Right ventricle myocardium inferior (tissue), 1 donor: ENCODE measurements at regions not wholly inside any gene's neighbourhood (a gene's known extent, or its start where the extent isn't known, plus 50 kb on each side); places are given as distances from the start of the nearest gene placed in this dataset.
"Not testable (repeated sequence)": the region's sequence is repeated elsewhere in the genome, so short reads cannot be mapped to it uniquely, and the experiment has no call there.

ENCODE experiments used
- ATAC-seq: fragments of 200-7000 bp; cut with Tn5 transposase; one replicate; pipeline ENCODE4 v1.9.1; 2020; ENCODE audit warnings: mild to moderate bottlenecking, moderate library complexity
- DNase-seq: peaks from one replicate; pipeline ENCODE4 v3.0.0; 2021; ENCODE audit errors: missing footprints
- intact Hi-C: fragments of 100-400 bp; cut with DNase I; formaldehyde crosslinking; loops from one replicate; pipeline ENCODE4 v1.11.0; 2022
- donor health status: DM: no; HTN: yes; CAD: no; lungs with severe emphysema.

GRCh38 chr1:220425852-220426251, 102.1 kb upstream of the MARK1 start:
- ATAC-seq = no peak
- intact Hi-C loops = no loop called here
- no peak for DNase-seq

DNA sequence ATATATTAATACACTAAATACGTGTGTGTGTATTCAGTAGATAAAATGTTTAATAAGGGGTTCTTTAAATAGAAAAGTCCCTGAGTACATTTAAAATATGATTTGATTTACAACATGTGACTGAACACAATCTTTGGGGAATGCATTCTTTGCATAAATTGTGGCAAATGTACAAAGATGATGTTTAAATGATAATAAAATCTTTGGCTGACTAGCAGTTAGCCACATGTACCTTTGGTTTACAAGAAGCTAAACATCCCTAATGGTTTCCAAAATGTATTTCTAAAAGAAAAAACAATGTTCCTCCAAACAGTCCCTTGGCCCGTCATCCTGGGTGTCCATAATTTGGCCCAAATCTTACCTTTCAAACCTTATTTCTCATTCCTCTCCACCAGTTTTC, 106.4 kb upstream of the MARK1 start:
- DNase-seq = no peak
- no peak for ATAC-seq
- intact Hi-C loops = no loop called here

GRCh38 chr1:220420726-220421125, 107.2 kb upstream of the MARK1 start:
- ATAC-seq = no peak
- DNase-seq = no peak
- intact Hi-C loops = no loop called here

DNA sequence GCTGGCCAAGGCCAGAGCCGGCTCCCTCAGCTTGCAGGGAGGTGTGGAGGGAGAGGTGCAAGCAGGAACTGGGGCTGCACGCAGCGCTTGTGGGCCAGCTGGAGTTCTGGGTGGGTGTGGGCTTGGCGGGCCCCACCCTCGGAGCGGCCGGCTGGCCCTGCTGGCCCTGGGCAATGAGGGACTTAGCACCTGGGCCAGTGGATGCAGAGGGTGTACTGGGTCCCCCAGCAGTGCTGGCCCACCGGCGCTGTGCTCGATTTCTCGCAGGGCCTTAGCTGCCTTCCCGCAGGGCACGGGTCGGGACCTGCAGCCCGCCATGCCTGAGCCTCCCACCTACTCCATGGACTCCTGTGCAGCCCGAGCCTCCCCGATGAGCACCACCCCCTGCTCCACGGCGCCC, 115.6 kb upstream of the MARK1 start:
- ATAC-seq, intact Hi-C loops, DNase-seq: not testable (repeated sequence)

DNA sequence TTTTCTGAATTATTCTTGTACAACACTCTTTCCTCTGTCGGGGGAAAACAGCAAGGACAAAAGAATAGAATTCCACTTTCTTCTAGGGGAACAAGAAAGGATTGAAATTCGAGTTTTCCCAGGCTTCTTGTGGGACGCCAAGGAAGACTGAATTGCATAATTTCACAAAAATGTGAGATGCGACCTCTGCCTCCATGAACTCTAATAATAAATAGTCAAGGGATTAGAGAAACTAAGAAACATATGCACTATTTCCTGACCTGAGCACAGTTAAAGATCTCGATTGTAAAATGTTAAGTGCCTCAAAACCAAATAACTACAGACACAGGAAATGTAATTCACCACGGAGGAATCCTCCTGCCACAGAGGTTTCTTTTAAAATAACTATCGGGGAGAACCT, 117.3 kb upstream of the MARK1 start:
- intact Hi-C loops = no loop called here
- no peak for ATAC-seq

GRCh38 chr1:220409771-220410595, 118.0 kb upstream of the MARK1 start:
- DNase-seq (no peak), ATAC-seq (no peak)
- intact Hi-C loops = no loop called here

More for the DNA sequence above, 117.3 kb upstream of the MARK1 start:
- DNase-seq = no peak

- intact Hi-C loops = no loop called here
- no peak for ATAC-seq
- no peak for DNase-seq
These were observed 120.7 kb upstream of the MARK1 start for GRCh38 chr1:220407191-220407590.

DNA sequence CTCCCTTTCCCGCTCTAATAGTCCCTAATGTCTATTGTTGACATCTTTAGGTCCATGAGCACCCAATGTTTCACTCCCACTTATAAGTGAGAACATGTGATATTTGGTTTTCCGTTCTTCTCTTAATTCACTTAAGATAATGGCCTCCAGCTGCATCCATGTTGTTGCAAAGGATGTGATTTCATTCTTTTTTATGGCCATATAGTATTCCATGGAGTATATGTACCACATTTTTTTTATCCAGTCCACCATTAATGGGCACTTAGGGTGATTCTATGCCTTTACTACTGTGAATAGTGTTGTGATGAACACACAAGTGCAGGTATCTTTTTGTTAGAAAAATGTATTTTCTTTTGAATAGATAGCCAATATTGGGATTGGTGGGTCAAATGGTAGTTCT, 126.0 kb upstream of the RAB3GAP2 start:
- DNase-seq = no peak
- no peak for ATAC-seq
- intact Hi-C loops = no loop called here

DNA sequence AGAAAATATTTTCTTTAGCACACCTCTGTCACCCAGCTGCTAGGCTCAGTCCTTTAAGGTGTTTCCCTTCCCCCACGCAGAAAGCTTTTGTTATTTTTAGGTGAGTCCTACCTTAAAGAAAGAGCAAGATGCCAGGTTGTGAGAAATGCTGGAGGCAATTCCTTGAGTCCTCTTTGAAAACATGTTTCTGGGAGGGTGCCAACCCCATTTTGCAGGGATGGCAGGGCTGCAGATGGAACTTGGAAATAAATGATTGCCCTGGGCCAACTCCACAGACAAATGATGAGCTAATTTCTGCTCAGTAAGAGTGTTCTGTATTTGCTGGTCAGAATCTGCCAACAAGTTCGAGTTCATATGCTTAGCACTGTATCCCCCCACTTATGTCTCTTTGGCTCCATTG, 119.2 kb upstream of the RAB3GAP2 start:
- no peak for ATAC-seq
- no peak for DNase-seq
- intact Hi-C loops = no loop called here

- intact Hi-C loops = no loop called here
- no peak for DNase-seq
- ATAC-seq = no peak
These were observed 117.4 kb upstream of the RAB3GAP2 start for GRCh38 chr1:220389634-220390033.

DNA sequence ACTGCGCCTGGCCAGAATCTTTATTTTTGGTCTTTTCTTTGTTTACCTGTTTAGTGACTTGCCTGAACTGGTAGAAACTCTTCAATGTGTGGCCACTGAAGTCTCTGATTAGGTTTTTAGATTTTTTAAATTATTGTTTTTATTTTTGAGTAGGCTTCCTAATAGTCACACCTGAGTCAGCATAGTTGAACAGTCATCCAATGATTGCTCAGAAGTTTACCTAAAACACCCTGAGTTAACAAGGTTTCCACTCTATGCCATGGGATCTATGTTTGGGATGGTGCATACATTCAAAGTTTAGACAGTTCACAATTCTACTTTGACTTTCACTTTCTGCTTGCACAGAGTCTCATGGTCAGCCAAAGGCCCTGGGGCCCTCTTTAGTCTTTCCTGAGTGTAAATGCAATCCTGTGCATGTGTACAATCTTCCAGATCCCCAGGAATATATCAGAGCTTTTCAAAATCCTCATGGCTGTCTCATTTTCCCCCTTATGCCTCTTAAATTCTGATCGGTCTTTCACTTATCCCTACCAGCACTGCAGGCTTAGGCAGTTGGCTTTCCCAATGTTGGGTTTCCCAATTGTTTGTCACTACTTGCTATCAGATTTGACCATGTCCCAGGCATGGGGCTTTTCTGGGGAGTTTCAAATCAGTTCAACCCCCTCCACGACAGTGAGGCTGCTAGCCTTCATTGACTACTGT, 114.4 kb upstream of the RAB3GAP2 start:
- no peak for ATAC-seq
- intact Hi-C loops = no loop called here
- DNase-seq = no peak

- DNase-seq (no peak), ATAC-seq (no peak)
- intact Hi-C loops = no loop called here
These were observed 112.9 kb upstream of the RAB3GAP2 start for GRCh38 chr1:220385158-220385557.

DNA sequence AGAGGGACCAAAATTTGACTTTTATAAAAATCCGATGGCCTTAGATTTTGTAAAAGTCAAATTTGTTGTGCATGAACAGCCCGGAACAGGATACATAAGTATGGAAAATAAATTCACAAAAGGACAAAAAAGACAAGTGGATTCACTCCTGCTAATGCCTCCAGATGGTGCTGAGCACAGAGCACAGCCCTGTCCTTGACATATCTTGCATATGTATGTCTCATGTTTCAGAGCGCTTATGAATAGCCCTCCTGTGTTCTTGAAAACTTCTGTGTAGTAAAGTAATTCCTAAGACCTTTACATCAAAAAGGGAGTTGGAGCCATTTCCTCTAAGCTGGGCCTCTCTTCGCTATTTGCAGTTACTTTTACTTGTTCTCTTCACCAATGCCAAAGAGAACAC, 110.7 kb upstream of the RAB3GAP2 start:
- intact Hi-C loops = no loop called here
- no peak for DNase-seq
- no peak for ATAC-seq

DNA sequence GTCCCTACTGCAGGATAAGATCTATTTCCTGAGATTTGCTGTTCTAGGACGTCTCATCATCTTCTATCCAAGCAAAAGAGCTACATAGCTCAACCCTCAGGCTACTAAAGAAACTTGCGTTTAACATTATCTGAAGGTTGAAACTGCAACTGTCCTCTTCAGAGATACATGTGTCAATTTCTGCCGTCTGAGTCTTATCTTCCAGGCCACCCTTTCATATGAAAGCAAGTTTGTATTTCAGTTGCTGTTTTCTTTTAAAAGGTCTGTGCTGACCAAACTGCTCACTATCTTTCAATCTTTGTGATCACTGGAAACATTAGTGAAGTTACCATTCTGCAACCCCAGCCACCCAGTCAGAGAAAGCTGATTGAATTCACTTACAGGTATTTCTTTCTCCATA, 108.6 kb upstream of the RAB3GAP2 start:
- ATAC-seq (no peak), DNase-seq (no peak)
- intact Hi-C loops = no loop called here

- intact Hi-C loops = no loop called here
These were observed 106.5 kb upstream of the RAB3GAP2 start for GRCh38 chr1:220378571-220379302.

DNA sequence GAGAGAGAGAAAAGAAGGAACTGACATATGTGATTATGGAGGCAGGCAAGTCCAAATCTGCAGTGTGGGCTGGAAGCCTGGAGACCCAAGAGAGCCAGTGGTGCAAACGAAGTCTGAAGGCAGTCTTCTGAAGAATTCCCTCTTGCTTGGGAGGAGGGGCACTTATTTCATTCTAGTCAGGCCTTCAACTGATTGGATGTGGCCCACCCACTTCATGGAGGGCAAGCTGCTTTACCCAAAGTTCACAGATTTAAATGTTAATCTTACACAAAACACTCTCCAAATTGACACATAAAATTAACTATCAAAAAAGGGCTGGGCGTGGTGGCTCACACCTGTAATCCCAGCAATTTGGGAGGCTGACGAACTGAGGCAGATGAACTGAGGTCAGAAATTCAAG, 103.5 kb upstream of the RAB3GAP2 start:
- ATAC-seq (no peak), DNase-seq (no peak)
- intact Hi-C loops = no loop called here

More at GRCh38 chr1:220378571-220379302, 106.5 kb upstream of the RAB3GAP2 start:
- ATAC-seq = no peak
- DNase-seq = no peak

DNA sequence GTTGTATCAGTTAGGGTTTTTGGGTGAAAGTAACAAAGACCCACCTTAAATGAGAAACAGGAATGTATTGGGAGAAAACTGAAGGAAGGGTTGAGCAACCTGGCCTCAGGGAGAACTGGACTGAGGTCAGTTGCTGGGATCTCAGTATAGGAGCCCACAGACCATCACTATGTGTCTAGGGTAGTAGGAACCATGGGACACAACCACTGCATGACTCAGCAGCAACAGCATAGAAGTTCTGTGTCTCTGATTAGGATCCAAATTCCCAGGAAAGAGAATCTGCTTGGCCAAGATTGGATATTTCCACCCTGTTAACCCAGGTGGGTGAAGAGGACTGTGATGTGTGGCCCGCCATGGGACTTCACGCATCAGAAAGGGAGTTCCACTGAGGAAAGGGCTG, 102.2 kb upstream of the RAB3GAP2 start:
- DNase-seq = no peak
- intact Hi-C loops = no loop called here
- no peak for ATAC-seq

- DNase-seq (no peak), ATAC-seq (no peak)
- intact Hi-C loops = no loop called here
These were observed 100.2 kb upstream of the RAB3GAP2 start for GRCh38 chr1:220372451-220372850.

GRCh38 chr1:220371324-220371723, 99.1 kb upstream of the RAB3GAP2 start:
- no peak for DNase-seq
- intact Hi-C loops = no loop called here
- ATAC-seq = no peak
